PC-9 (cell line): ENCODE measurements at regions not wholly inside any gene's neighbourhood (a gene's known extent, or its start where the extent isn't known, plus 50 kb on each side); places are given as distances from the start of the nearest gene placed in this dataset.

ENCODE experiments used
- BruUV-seq: library from RNA; stranded (reverse); fragments of 400-500 nt; replicated peaks from 2 replicates; lab custom pipeline; 2021; lab: Mats Ljungman, UMichigan
- CTCF ChIA-PET: fragments of 300-600 bp; sonication (Branson Sonifier 250); formaldehyde crosslinking; loops from one replicate; lab custom pipeline; 2022; ENCODE audit warnings: antibody characterized with exemption; lab: Charles Lee
- POLR2A ChIA-PET: fragments of 300-600 bp; sonication (Branson Sonifier 250); formaldehyde crosslinking; loops from one replicate; lab custom pipeline; 2022; ENCODE audit warnings: antibody characterized with exemption; ENCODE audit not compliant: unreplicated experiment; lab: Charles Lee
- DNase-seq, 2 experiments: peaks; one replicate each; pipeline versions ENCODE4 v3.0.0 to v3.0.0-alpha.2; 2015 to 2022; ENCODE audit warnings: mixed read lengths in 1 of 2
- H2AFZ ChIP-seq: fragments of 200-600 bp; sonication (generic); 2 replicates; pipeline ENCODE4 v1.8.1; 2017; ENCODE audit warnings: antibody characterized with exemption
- H3F3A ChIP-seq: fragments of 200-600 bp; sonication (generic); 2 replicates; pipeline ENCODE4 v1.8.1; 2017; ENCODE audit warnings: antibody characterized with exemption, mild to moderate bottlenecking, low read depth; ENCODE audit not compliant: insufficient read depth
- H3K27ac ChIP-seq: fragments of 200-600 bp; sonication (generic); 2 replicates; pipeline ENCODE4 v1.6.1; 2016; ENCODE audit warnings: mixed run types
- H3K27me3 ChIP-seq: fragments of 200-600 bp; sonication (generic); 2 replicates; pipeline ENCODE4 v1.6.1; 2016; ENCODE audit warnings: low read depth, mixed run types; ENCODE audit not compliant: insufficient read depth
- H3K36me3 ChIP-seq: fragments of 200-600 bp; sonication (generic); 2 replicates; pipeline ENCODE4 v1.6.1; 2016; ENCODE audit warnings: low read depth, mixed run types
- H3K4me1 ChIP-seq: fragments of 200-600 bp; sonication (generic); replicated peaks from 2 replicates; pipeline ENCODE4 v1.6.1; 2016; ENCODE audit warnings: mixed run types; ENCODE audit not compliant: insufficient read depth
- H3K4me2 ChIP-seq: fragments of 200-600 bp; sonication (generic); 2 replicates; pipeline ENCODE4 v1.6.1; 2017; ENCODE audit warnings: mixed run types
- H3K4me3 ChIP-seq: fragments of 200-600 bp; sonication (generic); 2 replicates; pipeline ENCODE4 v1.6.1; 2016; ENCODE audit warnings: mixed run types
- H3K79me2 ChIP-seq: fragments of 200-600 bp; sonication (generic); 2 replicates; pipeline ENCODE4 v1.6.1; 2017; ENCODE audit warnings: low read depth, mixed run types
- H3K9me2 ChIP-seq: fragments of 200-600 bp; sonication (generic); 2 replicates; pipeline ENCODE4 v1.8.1; 2017; ENCODE audit warnings: mild to moderate bottlenecking; ENCODE audit not compliant: insufficient read depth
- H3K9me3 ChIP-seq: fragments of 200-600 bp; sonication (generic); 2 replicates; pipeline ENCODE4 v1.8.1; 2016; ENCODE audit warnings: low read depth; ENCODE audit not compliant: insufficient read depth
- H4K20me1 ChIP-seq: fragments of 200-600 bp; sonication (generic); 2 replicates; pipeline ENCODE4 v1.8.1; 2017; ENCODE audit not compliant: insufficient read depth
- CTCF ChIP-seq: fragments of 200-600 bp; sonication (generic); conservative IDR thresholded peaks from 2 replicates; pipeline ENCODE4 v1.6.1; 2017; ENCODE audit warnings: mixed run types, antibody characterized with exemption, mild to moderate bottlenecking, moderate library complexity
- EZH2 ChIP-seq: fragments of 200-600 bp; sonication (generic); IDR thresholded peaks from 2 replicates; pipeline ENCODE4 v1.8.0; 2017; ENCODE audit warnings: antibody characterized with exemption, low read depth
- intact Hi-C: fragments of 100-400 bp; cut with micrococcal nuclease; formaldehyde crosslinking; loops from one replicate; pipeline ENCODE4 v1.10.0; 2022; ENCODE audit not compliant: unreplicated experiment

- BruUV-seq, result no TSS peak
- intact Hi-C loops, result no loop called here
- no peak overlapping the region for H2AFZ ChIP-seq
- ChIA-PET POLR2A (no interaction called here), CTCF (no interaction called here)
- no peaks in the 10 kb centered on the region for H3K9me3 ChIP-seq
- no peak overlapping the region for H3K27ac ChIP-seq
- no peaks in the 10 kb centered on the region for H3F3A ChIP-seq
- no peaks in the 10 kb centered on the region for H3K79me2 ChIP-seq
- H4K20me1 ChIP-seq, result no peaks in the 10 kb centered on the region
- no peaks in the 10 kb centered on the region for H3K4me1 ChIP-seq
- no peaks in the 10 kb centered on the region for H3K36me3 ChIP-seq
- no peak overlapping the region for H3K4me3 ChIP-seq
- no peak overlapping the region for H3K4me2 ChIP-seq
- H3K9me2 ChIP-seq, result no peaks in the 10 kb centered on the region
- no peak for DNase-seq
- no peak for TF ChIP-seq CTCF
- TF ChIP-seq EZH2, result no peak
- H3K27me3 ChIP-seq, result no peaks in the 10 kb centered on the region
These were observed 239.0 kb upstream of the GLRA2 start for GRCh38 chrX:14290335-14290734.

- no peak overlapping the region for H3K4me3 ChIP-seq
- no peaks in the 10 kb centered on the region for H3K36me3 ChIP-seq
- no peak overlapping the region for H2AFZ ChIP-seq
- no peaks in the 10 kb centered on the region for H3K9me2 ChIP-seq
- POLR2A ChIA-PET, result no interaction called here
- H3F3A ChIP-seq, result no peaks in the 10 kb centered on the region
- TF ChIP-seq CTCF, result no peak
- TF ChIP-seq EZH2, result no peak
- no TSS peak for BruUV-seq
- no peaks in the 10 kb centered on the region for H3K9me3 ChIP-seq
- H4K20me1 ChIP-seq, result no peaks in the 10 kb centered on the region
- no peaks in the 10 kb centered on the region for H3K79me2 ChIP-seq
- no peak overlapping the region for H3K4me2 ChIP-seq
- H3K4me1 ChIP-seq, result no peaks in the 10 kb centered on the region
- intact Hi-C loops, result no loop called here
- H3K27ac ChIP-seq, result no peak overlapping the region
- H3K27me3 ChIP-seq, result no peaks in the 10 kb centered on the region
- no peak for DNase-seq
- CTCF ChIA-PET, result no interaction called here
These were observed 245.0 kb upstream of the GEMIN8 start for GRCh38 chrX:14274691-14275090.

GRCh38 chrX:14267216-14267615 lies 237.5 kb upstream of the GEMIN8 start:
- ChIA-PET CTCF (no interaction called here), POLR2A (no interaction called here)
- Histone ChIP-seq H3K9me2 (no peaks in the 10 kb centered on the region), H3K36me3 (no peaks in the 10 kb centered on the region), H3K79me2 (no peaks in the 10 kb centered on the region), H3K27me3 (no peaks in the 10 kb centered on the region), H4K20me1 (no peaks in the 10 kb centered on the region), H3K4me2 (no peak overlapping the region), H3K4me1 (no peaks in the 10 kb centered on the region), H3F3A (no peaks in the 10 kb centered on the region), H3K4me3 (no peak overlapping the region), H2AFZ (no peak overlapping the region), H3K27ac (no peak overlapping the region), H3K9me3 (no peaks in the 10 kb centered on the region)
- intact Hi-C loops, result no loop called here
- TF ChIP-seq EZH2, result no peak
- TF ChIP-seq CTCF, result no peak
- BruUV-seq, result no TSS peak
- no peak for DNase-seq
